H1 (cell line): ENCODE measurements at regions not wholly inside any gene's neighbourhood (a gene's known extent, or its start where the extent isn't known, plus 50 kb on each side); places are given as distances from the start of the nearest gene placed in this dataset.

Experiments used
- EGR1 ChIP-seq: IDR thresholded peaks from 2 replicates; pipeline ENCODE4 v1.6.1; 2011; ENCODE audit warnings: low read depth, low read length, borderline replicate concordance
- SIX5 ChIP-seq: IDR thresholded peaks from 2 replicates; pipeline ENCODE4 v1.6.1; 2011; ENCODE audit warnings: mild to moderate bottlenecking, low read depth, low read length
- SP1 ChIP-seq: IDR thresholded peaks from 2 replicates; pipeline ENCODE4 v1.6.1; 2011; ENCODE audit warnings: low read depth, low read length
- TEAD4 ChIP-seq: IDR thresholded peaks from 2 replicates; pipeline ENCODE4 v1.6.1; 2012; ENCODE audit warnings: low read depth, low read length, inconsistent platforms, mixed read lengths
- TF ChIP-seq, protein P1 (sequence below): IDR thresholded peaks from 2 replicates; pipeline ENCODE4 v1.6.1; 2012; ENCODE audit warnings: low read length, inconsistent platforms

GRCh38 chrX:13177921-13178566 is 133.6 kb upstream of the FAM9C start (continued):
- TF ChIP-seq TEAD4 (no peak), SP1 (no peak), SIX5 (no peak), EGR1 (no peak)
- TF ChIP-seq, protein P1, sequence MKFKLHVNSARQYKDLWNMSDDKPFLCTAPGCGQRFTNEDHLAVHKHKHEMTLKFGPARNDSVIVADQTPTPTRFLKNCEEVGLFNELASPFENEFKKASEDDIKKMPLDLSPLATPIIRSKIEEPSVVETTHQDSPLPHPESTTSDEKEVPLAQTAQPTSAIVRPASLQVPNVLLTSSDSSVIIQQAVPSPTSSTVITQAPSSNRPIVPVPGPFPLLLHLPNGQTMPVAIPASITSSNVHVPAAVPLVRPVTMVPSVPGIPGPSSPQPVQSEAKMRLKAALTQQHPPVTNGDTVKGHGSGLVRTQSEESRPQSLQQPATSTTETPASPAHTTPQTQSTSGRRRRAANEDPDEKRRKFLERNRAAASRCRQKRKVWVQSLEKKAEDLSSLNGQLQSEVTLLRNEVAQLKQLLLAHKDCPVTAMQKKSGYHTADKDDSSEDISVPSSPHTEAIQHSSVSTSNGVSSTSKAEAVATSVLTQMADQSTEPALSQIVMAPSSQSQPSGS, result no peak
